Natural killer cell treated with Interleukin-12 subunit alpha and Interleukin-12 subunit beta and Interleukin-15 and Interleukin-18, amount 100 ng/mL, for 72 hours (primary cell): ENCODE measurements at regions not wholly inside any gene's neighbourhood (a gene's known extent, or its start where the extent isn't known, plus 50 kb on each side); places are given as distances from the start of the nearest gene placed in this dataset.
"Not testable (repeated sequence)": the region's sequence is repeated elsewhere in the genome, so short reads cannot be mapped to it uniquely, and the experiment has no call there.

Source experiments
- ATAC-seq, 2 donors: fragments of 150-1000 bp; cut with Tn5 transposase in 1 of 2; sonication (Bioruptor Pico), chemical (Tn5 transposase) in 1 of 2; 2 replicates each; pipeline ENCODE4 v1.10.0; 2021
- DNase-seq: peaks from one replicate; pipeline ENCODE4 v3.0.0; 2022; ENCODE audit warnings: low spot score
- H3K27ac Mint-ChIP-seq, 2 donors: 1 replicate in 1 of 2; 2 replicates in 1 of 2; pipeline ENCODE4 v1.8.0; 2022; ENCODE audit warnings: mixed read lengths in 2 of 2, mild to moderate bottlenecking in 1 of 2, moderate library complexity in 1 of 2
- H3K27me3 Mint-ChIP-seq, 2 donors: 1 replicate in 1 of 2; 2 replicates in 1 of 2; pipeline ENCODE4 v1.8.0; 2022; ENCODE audit warnings: mixed read lengths in 2 of 2
- H3K36me3 Mint-ChIP-seq: one replicate; pipeline ENCODE4 v1.8.0; 2022; ENCODE audit warnings: mixed read lengths
- H3K4me1 Mint-ChIP-seq, 2 donors: 1 replicate in 1 of 2; 2 replicates in 1 of 2; pipeline ENCODE4 v1.8.0; 2022; ENCODE audit warnings: low read depth in 2 of 2, mixed read lengths in 2 of 2, mild to moderate bottlenecking in 1 of 2
- H3K4me3 Mint-ChIP-seq: one replicate; pipeline ENCODE4 v1.8.0; 2022; ENCODE audit warnings: mixed read lengths
- H3K9me3 Mint-ChIP-seq: 2 replicates; pipeline ENCODE4 v1.8.0; 2022; ENCODE audit warnings: mixed read lengths

DNA sequence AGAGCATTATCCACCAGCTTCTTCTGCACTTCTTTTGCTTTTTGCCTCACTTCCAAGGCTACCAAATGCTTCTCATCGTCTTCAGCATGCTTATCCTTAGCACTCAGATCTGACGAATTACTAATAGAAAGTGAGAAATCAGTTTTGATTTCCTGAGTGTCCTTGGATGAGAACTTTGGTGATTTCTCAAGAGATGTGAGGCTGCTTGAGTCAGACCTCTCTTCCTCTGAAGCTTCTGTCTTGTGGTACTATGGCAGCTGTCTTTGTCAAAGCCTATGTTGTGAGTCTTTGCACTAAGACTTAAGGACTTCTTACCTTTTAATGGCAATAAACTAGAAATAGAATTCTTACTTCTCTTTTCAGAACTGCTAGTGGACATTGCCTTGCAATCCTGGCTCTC lies 169.9 kb downstream of the CPE start:
- H3K9me3 Mint-ChIP-seq = peaks cover 3% of the 10 kb centered on the region
- ATAC-seq = no peak

GRCh38 chr4:165553221-165553810 lies 174.5 kb downstream of the CPE start:
- no peak overlapping the region for H3K27ac Mint-ChIP-seq
- DNase-seq = no peak
- H3K4me1 Mint-ChIP-seq = no peaks in the 10 kb centered on the region
- H3K9me3 Mint-ChIP-seq = peaks cover 5% of the 10 kb centered on the region
- H3K27me3 Mint-ChIP-seq = peaks cover 0 to 3% of the 10 kb centered on the region in 2 donors
- no peaks in the 10 kb centered on the region for H3K36me3 Mint-ChIP-seq
- ATAC-seq = no peak
- H3K4me3 Mint-ChIP-seq = no peak overlapping the region

More for the DNA sequence above, 169.9 kb downstream of the CPE start:
- Mint-ChIP-seq H3K27me3 (peaks cover 0 to 9% of the 10 kb centered on the region in 2 donors), H3K36me3 (no peaks in the 10 kb centered on the region), H3K4me1 (peaks cover 0 to 9% of the 10 kb centered on the region in 2 donors), H3K27ac (no peak overlapping the region), H3K4me3 (no peak overlapping the region)
- DNase-seq = no peak

DNA sequence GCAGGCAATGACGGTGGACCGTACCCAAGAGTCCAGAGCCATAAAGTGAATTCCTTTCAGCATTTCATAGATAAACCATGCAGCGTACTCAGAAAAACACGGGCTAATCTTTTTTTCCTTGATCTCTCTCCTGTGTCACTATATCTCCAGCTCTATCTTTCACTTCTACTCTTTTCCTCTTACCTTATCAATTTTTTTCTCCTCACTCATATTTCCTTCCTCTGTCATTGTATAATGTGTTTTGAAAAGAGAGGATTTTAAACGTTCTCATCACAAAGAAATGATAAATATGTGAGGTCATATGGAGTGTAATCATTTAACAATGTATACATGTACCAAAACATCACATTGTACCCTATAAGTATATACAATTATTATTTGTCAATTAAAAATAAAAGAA lies 176.5 kb downstream of the CPE start:
- no peak overlapping the region for H3K27ac Mint-ChIP-seq
- no peaks in the 10 kb centered on the region for H3K36me3 Mint-ChIP-seq
- H3K4me3 Mint-ChIP-seq = no peak overlapping the region
- DNase-seq (no peak), ATAC-seq (no peak)
- H3K9me3 Mint-ChIP-seq = peaks cover 8% of the 10 kb centered on the region
- no peaks in the 10 kb centered on the region for H3K27me3 Mint-ChIP-seq
- no peaks in the 10 kb centered on the region for H3K4me1 Mint-ChIP-seq

- DNase-seq (no peak), ATAC-seq (no peak)
- no peaks in the 10 kb centered on the region for H3K36me3 Mint-ChIP-seq
- H3K27me3 Mint-ChIP-seq = no peaks in the 10 kb centered on the region
- H3K4me3 Mint-ChIP-seq = no peak overlapping the region
- no peak overlapping the region for H3K27ac Mint-ChIP-seq
- no peaks in the 10 kb centered on the region for H3K4me1 Mint-ChIP-seq
- peaks cover 8% of the 10 kb centered on the region for H3K9me3 Mint-ChIP-seq
Measured at GRCh38 chr4:165556383-165556782, 177.6 kb downstream of the CPE start.

GRCh38 chr4:165560941-165561340 lies 182.1 kb downstream of the CPE start:
- Mint-ChIP-seq H3K27ac (no peak overlapping the region), H3K4me1 (no peaks in the 10 kb centered on the region), H3K4me3 (no peak overlapping the region), H3K27me3 (no peaks in the 10 kb centered on the region), H3K9me3 (peaks cover 15% of the 10 kb centered on the region), H3K36me3 (no peaks in the 10 kb centered on the region)
- ATAC-seq (no peak), DNase-seq (no peak)

DNA sequence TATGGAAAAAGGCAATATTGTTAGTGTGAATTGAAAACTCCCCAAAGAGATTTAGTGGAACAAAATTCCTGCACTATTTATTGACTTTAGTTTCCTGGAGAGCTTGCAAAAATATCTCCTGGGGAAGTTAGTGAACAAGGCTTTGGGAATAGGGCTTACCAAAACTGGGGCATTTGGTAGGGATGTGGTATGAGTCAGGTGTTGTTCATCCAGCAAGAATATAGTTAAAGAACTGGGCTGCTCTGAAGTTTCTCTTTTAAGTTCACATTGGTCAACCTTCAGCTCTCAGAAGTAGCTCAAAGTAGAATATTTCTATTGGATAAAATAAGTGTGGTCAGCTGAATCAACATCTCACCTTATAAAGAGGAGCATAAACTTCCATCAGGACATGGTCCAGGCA lies 185.0 kb downstream of the CPE start:
- Mint-ChIP-seq H3K4me1 (no peaks in the 10 kb centered on the region), H3K27ac (no peak overlapping the region)
- no peak for DNase-seq

GRCh38 chr4:165569031-165569430 lies 190.2 kb downstream of the CPE start:
- H3K4me1 Mint-ChIP-seq = no peaks in the 10 kb centered on the region
- no peak overlapping the region for H3K4me3 Mint-ChIP-seq
- H3K36me3 Mint-ChIP-seq = no peaks in the 10 kb centered on the region
- no peak for ATAC-seq
- peaks cover 10% of the 10 kb centered on the region for H3K9me3 Mint-ChIP-seq
- no peak for DNase-seq
- no peaks in the 10 kb centered on the region for H3K27me3 Mint-ChIP-seq
- H3K27ac Mint-ChIP-seq = no peak overlapping the region

More for the DNA sequence above, 185.0 kb downstream of the CPE start:
- Mint-ChIP-seq H3K9me3 (peaks cover 12% of the 10 kb centered on the region), H3K36me3 (no peaks in the 10 kb centered on the region), H3K27me3 (no peaks in the 10 kb centered on the region), H3K4me3 (no peak overlapping the region)
- no peak for ATAC-seq

DNA sequence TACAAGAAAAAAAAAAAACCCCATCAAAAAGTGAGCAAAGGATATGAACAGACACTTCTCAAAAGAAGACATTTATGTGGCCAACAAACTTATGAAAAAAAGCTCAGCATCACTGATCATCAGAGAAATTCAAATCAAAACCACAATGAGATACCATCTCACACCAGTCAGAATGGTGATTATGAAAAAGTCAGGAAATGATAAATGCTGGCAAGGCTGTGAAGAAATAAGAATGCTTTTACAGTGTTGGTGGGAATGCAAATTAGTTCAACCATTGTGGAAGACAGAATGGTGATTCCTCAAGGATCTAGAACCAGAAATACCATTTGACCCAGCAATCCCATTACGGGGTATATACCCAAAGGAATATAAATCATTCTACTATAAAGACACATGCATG lies 192.7 kb downstream of the CPE start:
- not testable (repeated sequence) for H3K4me3 Mint-ChIP-seq, DNase-seq, H3K4me1 Mint-ChIP-seq, ATAC-seq, H3K27ac Mint-ChIP-seq, H3K27me3 Mint-ChIP-seq, H3K36me3 Mint-ChIP-seq, H3K9me3 Mint-ChIP-seq

- H3K4me3 Mint-ChIP-seq = no peak overlapping the region
- no peaks in the 10 kb centered on the region for H3K27me3 Mint-ChIP-seq
- ATAC-seq (no peak), DNase-seq (no peak)
- no peaks in the 10 kb centered on the region for H3K36me3 Mint-ChIP-seq
- no peak overlapping the region for H3K27ac Mint-ChIP-seq
- H3K9me3 Mint-ChIP-seq = peaks cover 7% of the 10 kb centered on the region
- H3K4me1 Mint-ChIP-seq = peaks cover 0 to 4% of the 10 kb centered on the region in 2 donors
Measured at GRCh38 chr4:165580351-165580905, 201.6 kb downstream of the CPE start.

GRCh38 chr4:165583341-165583740 lies 204.5 kb downstream of the CPE start:
- H3K27me3 Mint-ChIP-seq = no peaks in the 10 kb centered on the region
- no peak for DNase-seq
- no peak overlapping the region for H3K27ac Mint-ChIP-seq
- H3K4me1 Mint-ChIP-seq = no peaks in the 10 kb centered on the region
- H3K9me3 Mint-ChIP-seq = peaks cover 16% of the 10 kb centered on the region
- ATAC-seq = no peak
- H3K4me3 Mint-ChIP-seq = no peak overlapping the region
- no peaks in the 10 kb centered on the region for H3K36me3 Mint-ChIP-seq

GRCh38 chr4:165584916-165585315 lies 206.1 kb downstream of the CPE start:
- no peaks in the 10 kb centered on the region for H3K36me3 Mint-ChIP-seq
- no peak for DNase-seq
- H3K9me3 Mint-ChIP-seq = peaks cover 24% of the 10 kb centered on the region

DNA sequence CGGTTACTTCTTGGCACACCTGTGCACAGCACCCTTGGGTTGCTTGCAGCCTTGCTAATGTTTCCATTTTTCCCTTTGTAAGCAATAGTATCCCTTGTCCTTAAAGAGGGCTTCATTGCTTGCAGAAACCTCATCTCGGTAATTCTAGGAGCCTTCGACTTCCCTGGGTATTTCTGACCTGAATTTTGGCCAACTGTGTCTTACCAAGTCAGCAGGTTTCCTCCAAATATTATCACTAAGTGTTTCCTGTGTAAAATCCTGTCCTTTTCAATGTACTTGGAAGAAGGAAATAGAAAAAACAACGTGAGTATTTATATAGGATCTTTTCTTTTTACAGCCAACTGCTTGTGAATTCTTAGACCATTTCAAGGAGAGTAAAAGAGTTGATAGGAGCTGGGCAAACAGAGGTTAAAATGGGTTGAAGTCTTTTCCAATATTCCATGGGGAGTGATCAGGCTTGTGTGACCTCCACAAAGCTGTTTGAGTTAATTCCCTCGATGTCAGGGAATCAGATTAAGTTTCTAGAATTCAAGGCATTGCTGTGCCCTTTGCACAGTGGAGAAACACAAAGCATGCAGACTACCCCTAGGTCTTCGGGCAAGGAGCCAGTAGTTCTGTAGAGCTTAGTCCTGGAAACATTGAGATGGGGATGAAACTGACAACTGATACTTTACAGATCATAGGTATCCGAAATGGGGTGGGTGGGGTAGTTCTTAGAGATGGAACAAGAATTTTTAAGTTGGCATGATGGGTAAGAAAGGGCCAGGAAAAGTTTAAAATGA lies 209.9 kb downstream of the CPE start:
- ATAC-seq = no peak
- Mint-ChIP-seq H3K27me3 (no peaks in the 10 kb centered on the region), H3K4me3 (no peak overlapping the region), H3K4me1 (no peaks in the 10 kb centered on the region), H3K27ac (no peak overlapping the region), H3K9me3 (peaks cover 23% of the 10 kb centered on the region), H3K36me3 (no peaks in the 10 kb centered on the region)
- no peak for DNase-seq

More at GRCh38 chr4:165584916-165585315, 206.1 kb downstream of the CPE start:
- no peaks in the 10 kb centered on the region for H3K4me1 Mint-ChIP-seq
- H3K4me3 Mint-ChIP-seq = no peak overlapping the region
- no peaks in the 10 kb centered on the region for H3K27me3 Mint-ChIP-seq
- no peak for ATAC-seq
- H3K27ac Mint-ChIP-seq = no peak overlapping the region

DNA sequence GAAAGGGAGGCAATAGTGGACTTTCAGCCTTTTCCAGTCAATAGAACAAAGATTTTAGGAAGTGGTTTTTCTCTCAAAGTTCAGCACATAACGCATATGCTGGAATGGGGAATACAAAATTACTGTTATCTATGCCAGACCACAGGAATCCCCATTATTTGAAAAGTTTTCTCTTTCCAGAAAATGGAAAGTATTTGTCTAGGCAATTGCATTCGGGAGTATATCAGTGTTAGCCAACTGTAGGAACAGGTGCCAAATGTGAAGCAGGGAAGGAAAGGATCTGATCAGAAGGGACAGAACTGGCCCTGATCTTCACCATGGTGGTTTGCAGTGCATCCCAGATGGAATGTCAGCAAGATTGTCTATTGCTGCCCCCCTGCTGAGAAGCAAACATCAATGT lies 213.6 kb downstream of the CPE start:
- Mint-ChIP-seq H3K27me3 (no peaks in the 10 kb centered on the region), H3K9me3 (peaks cover 21% of the 10 kb centered on the region), H3K4me3 (no peak overlapping the region), H3K36me3 (no peaks in the 10 kb centered on the region), H3K4me1 (no peaks in the 10 kb centered on the region), H3K27ac (no peak overlapping the region)
- no peak for ATAC-seq
- no peak for DNase-seq
